ENCODE measurements at regions not wholly inside any gene's neighbourhood (a gene's known extent, or its start where the extent isn't known, plus 50 kb on each side); places are given as distances from the start of the nearest gene placed in this dataset.

DNA sequence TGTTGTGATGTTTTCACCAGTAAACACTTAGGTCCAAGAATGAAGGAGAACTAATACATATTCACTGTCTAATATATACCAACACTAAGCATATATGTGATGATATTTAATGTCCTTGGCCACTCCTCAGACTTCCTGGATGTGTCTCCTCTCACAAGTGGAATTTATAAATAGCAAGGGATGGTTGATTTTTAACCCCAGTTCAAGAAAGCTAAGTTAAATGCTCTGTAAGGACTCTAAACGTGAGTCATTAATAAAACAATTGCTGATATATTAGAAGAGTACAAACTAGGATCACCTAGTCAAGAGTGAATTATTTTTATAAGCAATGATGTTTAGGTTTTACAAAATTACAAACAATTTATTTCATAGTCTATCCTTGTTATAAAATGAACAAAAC, 355.9 kb upstream of the TMEM229A start:
- Histone ChIP-seq H3K4me2 (ENCODE audit: insufficient read depth, low read length) (no peak overlapping the region), H3K36me3 (ENCODE audit: control insufficient read depth, insufficient read depth, low read length) (no peaks in the 10 kb centered on the region), H3K79me2 (ENCODE audit: control insufficient read depth, insufficient read depth, low read length) (no peaks in the 10 kb centered on the region), H3K4me1 (replicated peaks in 1 of 2; ENCODE audit: control insufficient read depth in 2 of 2, insufficient read depth in 2 of 2, low read length in 2 of 2) (no peaks in the 10 kb centered on the region), H3K9ac (ENCODE audit: insufficient read depth in 1 of 2, low read depth in 2 of 2, low read length in 2 of 2) (no peak overlapping the region), H4K20me1 (replicated peaks; ENCODE audit: control insufficient read depth, insufficient read depth, low read length) (no peaks in the 10 kb centered on the region), H3K4me3 (no peak overlapping the region), H3K9me3 (replicated peaks; ENCODE audit: control insufficient read depth, insufficient read depth, low read depth, low read length) (no peaks in the 10 kb centered on the region), H3K9me1 (ENCODE audit: control insufficient read depth, insufficient read depth, low read length) (no peaks in the 10 kb centered on the region), H3K27me3 (ENCODE audit: control insufficient read depth in 2 of 2, insufficient read depth in 2 of 2, low read length in 2 of 2) (no peaks in the 10 kb centered on the region), H2AFZ (ENCODE audit: low read depth, low read length) (no peak overlapping the region), H3K27ac (ENCODE audit: extremely low read depth, low read depth, low read length) (no peak overlapping the region)
- 3% methylated on average over 1 of the region's 1 CpG for WGBS (ENCODE audit: insufficient coverage, low coverage, missing lambda C conversion rate)
- no peak for FAIRE-seq
- intact Hi-C loops (cut with micrococcal nuclease) (no loop called here), in situ Hi-C loops (cut with MboI) (no loop called here)
- TF ChIP-seq ZNF431 (CRISPR knock-in tag; IDR thresholded peaks at IDR 0.05) (no peak), PRPF4 (IDR thresholded peaks at IDR 0.05; ENCODE audit: insufficient read depth, low read depth, low read length, poor library complexity, severe bottlenecking) (no peak), ZC3H8 (IDR thresholded peaks at IDR 0.05) (no peak), ERF (CRISPR knock-in tag; IDR thresholded peaks at IDR 0.05) (no peak), ZNF740 (CRISPR knock-in tag; IDR thresholded peaks at IDR 0.05) (no peak), ZNF740 (tag; IDR thresholded peaks at IDR 0.05) (no peak), TRIM24 (IDR thresholded peaks at IDR 0.05) (no peak), COPS2 (conservative IDR thresholded peaks at IDR 0.05) (no peak), BRD4 (IDR thresholded peaks at IDR 0.05) (no peak), BRF1 (IDR thresholded peaks at IDR 0.05; ENCODE audit: borderline replicate concordance, extremely low read depth, insufficient read length) (no peak), BRCA1 (IDR thresholded peaks at IDR 0.05) (no peak), BRCA1 (CRISPR knock-in tag; IDR thresholded peaks at IDR 0.05) (no peak), ARHGAP35 (IDR thresholded peaks at IDR 0.05; ENCODE audit: partially characterized antibody) (no peak), EP400 (IDR thresholded peaks at IDR 0.05) (no peak), ZNF174 (CRISPR knock-in tag; IDR thresholded peaks at IDR 0.05) (no peak)
- DNase-seq (ENCODE audit: extremely low read depth in 1 of 4, low spot score in 3 of 4): no peak
- CTCF ChIA-PET (ENCODE audit: low intra/inter-chr PET ratio): no interaction called here
- BruUV-seq (replicated peaks): no TSS peak
- POLR2A ChIA-PET: no interaction called here
- no peak for ATAC-seq

All from K562 (cell line).